Neural progenitor cell (in vitro differentiated cells): ENCODE measurements at regions not wholly inside any gene's neighbourhood (a gene's known extent, or its start where the extent isn't known, plus 50 kb on each side); places are given as distances from the start of the nearest gene placed in this dataset.

ENCODE experiments used
- DNase-seq: peaks from one replicate; pipeline ENCODE4 v3.0.0-alpha.2; 2016; ENCODE audit warnings: low spot score
- H2AFZ ChIP-seq: fragments of 200-600 bp; sonication (generic); replicated peaks from 2 replicates; pipeline ENCODE4 v1.6.1; 2016; ENCODE audit warnings: antibody characterized with exemption
- H3F3A ChIP-seq: fragments of 200-600 bp; sonication (generic); 2 replicates; pipeline ENCODE4 v1.6.1; 2016; ENCODE audit warnings: antibody characterized with exemption, low read depth
- H3K27ac ChIP-seq: fragments of 200-600 bp; sonication (generic); 2 replicates; pipeline ENCODE4 v1.5.1; 2016; ENCODE audit warnings: mild to moderate bottlenecking
- H3K27me3 ChIP-seq: fragments of 200-600 bp; sonication (generic); 2 replicates; pipeline ENCODE4 v1.6.1; 2016; ENCODE audit warnings: mild to moderate bottlenecking, moderate library complexity
- H3K36me3 ChIP-seq: fragments of 200-600 bp; sonication (generic); 2 replicates; pipeline ENCODE4 v1.5.1; 2016
- H3K4me1 ChIP-seq: fragments of 200-600 bp; sonication (generic); 2 replicates; pipeline ENCODE4 v1.6.1; 2016; ENCODE audit warnings: mixed run types
- H3K4me2 ChIP-seq: fragments of 200-600 bp; sonication (generic); 2 replicates; pipeline ENCODE4 v1.6.1; 2016
- H3K4me3 ChIP-seq: fragments of 200-600 bp; sonication (generic); 2 replicates; pipeline ENCODE4 v1.5.1; 2016
- H3K79me2 ChIP-seq: fragments of 200-600 bp; sonication (generic); 2 replicates; pipeline ENCODE4 v1.6.1; 2016; ENCODE audit warnings: low read depth
- H3K9ac ChIP-seq: fragments of 200-600 bp; sonication (generic); 2 replicates; pipeline ENCODE4 v1.6.1; 2016
- H3K9me3 ChIP-seq: fragments of 200-600 bp; sonication (generic); 2 replicates; pipeline ENCODE4 v1.5.1; 2016; ENCODE audit warnings: low read depth
- H4K20me1 ChIP-seq: fragments of 200-600 bp; sonication (generic); 2 replicates; pipeline ENCODE4 v1.6.1; 2016; ENCODE audit warnings: low read depth
- H3K27ac Mint-ChIP-seq: 3 replicates; pipeline ENCODE4 v1.8.0; 2021; ENCODE audit warnings: mixed read lengths
- H3K27me3 Mint-ChIP-seq: 2 replicates; pipeline ENCODE4 v1.8.0; 2022; ENCODE audit warnings: low read depth, mild to moderate bottlenecking, inconsistent platforms, moderate library complexity, mixed read lengths; ENCODE audit not compliant: insufficient read depth
- H3K36me3 Mint-ChIP-seq: 3 replicates; pipeline ENCODE4 v1.8.0; 2021; ENCODE audit warnings: mixed read lengths
- H3K4me1 Mint-ChIP-seq: 3 replicates; pipeline ENCODE4 v1.8.0; 2021; ENCODE audit warnings: mixed read lengths
- H3K4me3 Mint-ChIP-seq: 3 replicates; pipeline ENCODE4 v1.8.0; 2021; ENCODE audit warnings: mild to moderate bottlenecking, moderate library complexity, mixed read lengths
- H3K9me3 Mint-ChIP-seq: 3 replicates; pipeline ENCODE4 v1.8.0; 2020; ENCODE audit warnings: mixed read lengths
- EZH2 ChIP-seq: fragments of 200-600 bp; sonication (generic); IDR thresholded peaks from 2 replicates; pipeline ENCODE4 v1.6.1; 2017; ENCODE audit warnings: antibody characterized with exemption, mild to moderate bottlenecking, moderate library complexity
- EZH2phosphoT487 ChIP-seq: fragments of 200-600 bp; sonication (generic); IDR thresholded peaks from 2 replicates; pipeline ENCODE4 v1.6.1; 2017; ENCODE audit warnings: antibody characterized with exemption
- TF ChIP-seq, protein P1 (sequence below): fragments of 200-600 bp; sonication (generic); IDR thresholded peaks from 2 replicates; pipeline ENCODE4 v1.5.1; 2017; ENCODE audit warnings: antibody characterized with exemption, mild to moderate bottlenecking

DNA sequence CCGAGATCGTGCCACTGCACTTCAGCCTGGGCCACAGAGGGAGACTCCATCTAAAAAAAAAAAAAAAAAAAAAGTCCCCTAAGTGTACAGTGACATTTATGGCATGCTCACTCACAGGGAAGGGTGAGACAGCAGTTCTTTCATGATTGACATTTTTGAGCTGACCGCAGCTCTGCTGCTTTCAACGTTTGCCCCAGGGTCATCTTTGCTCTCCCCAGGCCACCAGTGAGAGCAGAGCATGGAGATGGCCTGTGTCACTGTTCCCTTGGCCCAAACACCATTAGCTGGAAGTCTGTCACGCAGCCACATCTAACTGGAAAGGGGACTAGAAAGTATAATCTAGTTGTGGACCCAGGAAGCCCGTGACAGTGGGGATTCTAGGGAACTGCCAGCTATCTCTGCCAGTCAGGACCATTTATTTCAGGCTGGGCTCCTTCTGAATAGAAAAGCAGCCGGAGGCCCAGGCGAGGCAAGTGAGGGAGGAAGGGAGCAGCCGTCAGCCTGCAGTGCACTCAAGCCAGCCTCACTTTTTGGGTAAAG is 193.4 kb upstream of the HES1 start:
- Histone ChIP-seq H3K79me2 (no peaks in the 10 kb centered on the region), H2AFZ (no peak overlapping the region), H3K36me3 (no peaks in the 10 kb centered on the region), H3F3A (peaks cover 66% of the 10 kb centered on the region), H3K4me1 (peaks cover 73% of the 10 kb centered on the region), H3K9me3 (no peaks in the 10 kb centered on the region), H3K4me2 (peak overlapping the region; percentile 71), H3K27ac (peak overlapping the region; percentile 82), H4K20me1 (no peaks in the 10 kb centered on the region), H3K9ac (no peak overlapping the region), H3K27me3 (no peaks in the 10 kb centered on the region), H3K4me3 (no peak overlapping the region)
- no peak overlapping the region for H3K4me3 Mint-ChIP-seq
- peaks cover 24% of the 10 kb centered on the region for H3K27me3 Mint-ChIP-seq
- H3K4me1 Mint-ChIP-seq, result peaks cover 51% of the 10 kb centered on the region
- TF ChIP-seq, protein P1, sequence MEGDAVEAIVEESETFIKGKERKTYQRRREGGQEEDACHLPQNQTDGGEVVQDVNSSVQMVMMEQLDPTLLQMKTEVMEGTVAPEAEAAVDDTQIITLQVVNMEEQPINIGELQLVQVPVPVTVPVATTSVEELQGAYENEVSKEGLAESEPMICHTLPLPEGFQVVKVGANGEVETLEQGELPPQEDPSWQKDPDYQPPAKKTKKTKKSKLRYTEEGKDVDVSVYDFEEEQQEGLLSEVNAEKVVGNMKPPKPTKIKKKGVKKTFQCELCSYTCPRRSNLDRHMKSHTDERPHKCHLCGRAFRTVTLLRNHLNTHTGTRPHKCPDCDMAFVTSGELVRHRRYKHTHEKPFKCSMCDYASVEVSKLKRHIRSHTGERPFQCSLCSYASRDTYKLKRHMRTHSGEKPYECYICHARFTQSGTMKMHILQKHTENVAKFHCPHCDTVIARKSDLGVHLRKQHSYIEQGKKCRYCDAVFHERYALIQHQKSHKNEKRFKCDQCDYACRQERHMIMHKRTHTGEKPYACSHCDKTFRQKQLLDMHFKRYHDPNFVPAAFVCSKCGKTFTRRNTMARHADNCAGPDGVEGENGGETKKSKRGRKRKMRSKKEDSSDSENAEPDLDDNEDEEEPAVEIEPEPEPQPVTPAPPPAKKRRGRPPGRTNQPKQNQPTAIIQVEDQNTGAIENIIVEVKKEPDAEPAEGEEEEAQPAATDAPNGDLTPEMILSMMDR, result no peak
- no peak for TF ChIP-seq EZH2phosphoT487
- no peak for TF ChIP-seq EZH2
- H3K36me3 Mint-ChIP-seq, result no peaks in the 10 kb centered on the region
- H3K27ac Mint-ChIP-seq, result no peak overlapping the region
- DNase-seq, result peak; percentile 31
- H3K9me3 Mint-ChIP-seq, result no peaks in the 10 kb centered on the region

DNA sequence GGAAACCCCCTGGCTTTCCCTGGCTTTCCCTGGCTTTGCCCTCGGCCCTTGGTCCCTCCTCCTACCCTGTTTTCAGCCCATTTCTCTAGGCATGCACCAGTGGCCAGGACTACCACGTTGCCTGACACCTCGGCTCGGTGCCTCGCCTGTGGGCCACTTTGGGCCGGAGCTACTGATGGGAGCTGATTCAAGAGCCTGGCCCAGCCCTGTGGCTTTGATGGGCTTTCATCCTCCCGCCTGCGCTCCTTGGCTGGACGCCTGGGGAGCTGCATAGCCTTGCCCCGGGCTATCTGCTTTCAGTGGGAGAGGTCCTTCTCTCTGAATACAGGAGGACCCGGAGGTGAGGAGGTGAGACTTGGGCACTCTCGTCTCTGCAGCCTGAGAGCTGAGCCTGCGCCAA is 192.7 kb upstream of the HES1 start:
- H3K4me1 ChIP-seq, result peaks cover 67% of the 10 kb centered on the region
- no peak overlapping the region for H2AFZ ChIP-seq
- Mint-ChIP-seq H3K4me3 (no peak overlapping the region), H3K36me3 (no peaks in the 10 kb centered on the region), H3K27ac (no peak overlapping the region), H3K27me3 (peaks cover 26% of the 10 kb centered on the region), H3K9me3 (no peaks in the 10 kb centered on the region), H3K4me1 (peaks cover 48% of the 10 kb centered on the region)
- no peaks in the 10 kb centered on the region for H4K20me1 ChIP-seq
- no peak overlapping the region for H3K9ac ChIP-seq
- H3K4me3 ChIP-seq, result no peak overlapping the region
- DNase-seq, result peak; percentile 53
- no peaks in the 10 kb centered on the region for H3K36me3 ChIP-seq
- no peaks in the 10 kb centered on the region for H3K9me3 ChIP-seq
- H3K4me2 ChIP-seq, result peak overlapping the region; percentile 71
- no peaks in the 10 kb centered on the region for H3K79me2 ChIP-seq
- TF ChIP-seq EZH2, result no peak
- no peak for TF ChIP-seq EZH2phosphoT487
- TF ChIP-seq, protein P1, result no peak
- peaks cover 60% of the 10 kb centered on the region for H3F3A ChIP-seq
- H3K27me3 ChIP-seq, result no peaks in the 10 kb centered on the region
- H3K27ac ChIP-seq, result peak overlapping the region; percentile 82

GRCh38 chr3:193943851-193944517 is 192.0 kb upstream of the HES1 start:
- Mint-ChIP-seq H3K27ac (peak overlapping the region; percentile 20), H3K9me3 (no peaks in the 10 kb centered on the region), H3K4me1 (peaks cover 42% of the 10 kb centered on the region), H3K36me3 (no peaks in the 10 kb centered on the region), H3K4me3 (peak overlapping the region; percentile 6), H3K27me3 (peaks cover 26% of the 10 kb centered on the region)
- TF ChIP-seq EZH2 (no peak), EZH2phosphoT487 (no peak)
- TF ChIP-seq, protein P1, result no peak
- Histone ChIP-seq H3K79me2 (no peaks in the 10 kb centered on the region), H3K9me3 (no peaks in the 10 kb centered on the region), H3K36me3 (no peaks in the 10 kb centered on the region), H3K4me1 (peaks cover 62% of the 10 kb centered on the region), H2AFZ (no peak overlapping the region), H3K27me3 (no peaks in the 10 kb centered on the region), H3K4me2 (peak overlapping the region; percentile 71), H3K4me3 (peak overlapping the region; percentile 11), H3K9ac (no peak overlapping the region), H3F3A (peaks cover 52% of the 10 kb centered on the region), H3K27ac (peak overlapping the region; percentile 82), H4K20me1 (no peaks in the 10 kb centered on the region)
- peak; percentile 71 for DNase-seq
